ENCODE measurements at regions not wholly inside any gene's neighbourhood (a gene's known extent, or its start where the extent isn't known, plus 50 kb on each side); places are given as distances from the start of the nearest gene placed in this dataset.

DNA sequence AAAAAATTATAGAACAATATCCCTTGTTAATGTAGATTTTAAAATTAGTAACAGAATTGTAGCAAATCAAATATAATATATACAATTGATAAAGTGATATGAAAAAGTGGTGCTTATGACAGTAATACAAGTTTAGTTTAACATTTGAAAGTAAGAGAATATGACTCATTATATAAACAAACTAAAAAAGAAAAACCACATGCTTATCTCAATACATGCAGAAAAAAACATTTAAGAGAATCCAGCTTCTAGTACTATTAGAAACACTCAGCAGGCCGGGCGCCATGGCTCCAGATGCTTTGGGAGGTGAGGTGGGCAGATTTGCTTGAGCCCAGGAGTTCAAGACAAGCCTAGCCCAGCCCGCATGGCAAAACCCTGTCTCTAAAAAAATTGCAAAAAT lies 60.7 kb upstream of the LAMA2 start:
- TF ChIP-seq CREB1 (IDR thresholded peaks at IDR 0.05; ENCODE audit: low read depth) (no peak), ZBTB40 (IDR thresholded peaks at IDR 0.05; ENCODE audit: borderline replicate concordance) (no peak), HDGF (IDR thresholded peaks at IDR 0.05) (no peak), E4F1 (IDR thresholded peaks at IDR 0.05; ENCODE audit: borderline replicate concordance, partially characterized antibody) (no peak), USF2 (IDR thresholded peaks at IDR 0.05; ENCODE audit: borderline replicate concordance, low read depth, low read length) (no peak), BRCA1 (IDR thresholded peaks at IDR 0.05; ENCODE audit: low read depth, low read length) (no peak), POLR2A (IDR thresholded peaks at IDR 0.05; ENCODE audit: low read depth, low read length) (no peak), CHD1 (IDR thresholded peaks at IDR 0.05; ENCODE audit: low read depth, low read length) (no peak)
- TF ChIP-seq, protein P1, sequence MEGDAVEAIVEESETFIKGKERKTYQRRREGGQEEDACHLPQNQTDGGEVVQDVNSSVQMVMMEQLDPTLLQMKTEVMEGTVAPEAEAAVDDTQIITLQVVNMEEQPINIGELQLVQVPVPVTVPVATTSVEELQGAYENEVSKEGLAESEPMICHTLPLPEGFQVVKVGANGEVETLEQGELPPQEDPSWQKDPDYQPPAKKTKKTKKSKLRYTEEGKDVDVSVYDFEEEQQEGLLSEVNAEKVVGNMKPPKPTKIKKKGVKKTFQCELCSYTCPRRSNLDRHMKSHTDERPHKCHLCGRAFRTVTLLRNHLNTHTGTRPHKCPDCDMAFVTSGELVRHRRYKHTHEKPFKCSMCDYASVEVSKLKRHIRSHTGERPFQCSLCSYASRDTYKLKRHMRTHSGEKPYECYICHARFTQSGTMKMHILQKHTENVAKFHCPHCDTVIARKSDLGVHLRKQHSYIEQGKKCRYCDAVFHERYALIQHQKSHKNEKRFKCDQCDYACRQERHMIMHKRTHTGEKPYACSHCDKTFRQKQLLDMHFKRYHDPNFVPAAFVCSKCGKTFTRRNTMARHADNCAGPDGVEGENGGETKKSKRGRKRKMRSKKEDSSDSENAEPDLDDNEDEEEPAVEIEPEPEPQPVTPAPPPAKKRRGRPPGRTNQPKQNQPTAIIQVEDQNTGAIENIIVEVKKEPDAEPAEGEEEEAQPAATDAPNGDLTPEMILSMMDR (IDR thresholded peaks at IDR 0.05 in 2 of 3, conservative IDR thresholded peaks at IDR 0.05 in 1 of 3; ENCODE audit: control insufficient read depth in 2 of 3, extremely low read depth in 1 of 3, insufficient read depth in 1 of 3, low read depth in 3 of 3, low read length in 3 of 3) = no peak

All from GM12878 (cell line).